Lower leg skin (tissue), 3 donors: ENCODE measurements at regions not wholly inside any gene's neighbourhood (a gene's known extent, or its start where the extent isn't known, plus 50 kb on each side); places are given as distances from the start of the nearest gene placed in this dataset.

Experiments
- CTCF ChIP-seq, 3 donors: fragments of 450-650 bp; IDR thresholded peaks; one replicate each; pipeline ENCODE4 v1.5.1; 2016; ENCODE audit warnings: antibody characterized with exemption in 3 of 3, mild to moderate bottlenecking in 3 of 3, moderate library complexity in 2 of 3
- POLR2A ChIP-seq, 2 donors: fragments of 450-650 bp; IDR thresholded peaks; one replicate each; pipeline ENCODE4 v1.6.1; 2016 to 2017; ENCODE audit warnings: antibody characterized with exemption in 2 of 2, mild to moderate bottlenecking in 1 of 2, moderate library complexity in 1 of 2

GRCh38 chrY:15594179-15594578 is 1069.8 kb downstream of the NLGN4Y start:
- no peak for TF ChIP-seq CTCF (IDR thresholded peaks at IDR 0.05)
- no peak for TF ChIP-seq POLR2A (IDR thresholded peaks at IDR 0.05)
